Right ventricle myocardium superior (tissue), 1 donor: ENCODE measurements at regions not wholly inside any gene's neighbourhood (a gene's known extent, or its start where the extent isn't known, plus 50 kb on each side); places are given as distances from the start of the nearest gene placed in this dataset.
"Not testable (repeated sequence)": the region's sequence is repeated elsewhere in the genome, so short reads cannot be mapped to it uniquely, and the experiment has no call there.

Experiments used
- ATAC-seq: fragments of 200-7000 bp; cut with Tn5 transposase; one replicate; pipeline ENCODE4 v1.9.1; 2020; ENCODE audit warnings: mild to moderate bottlenecking; ENCODE audit not compliant: poor library complexity
- DNase-seq: peaks from one replicate; pipeline ENCODE4 v3.0.0-alpha.2; 2020
- intact Hi-C: fragments of 100-400 bp; cut with DNase I; formaldehyde crosslinking; loops from one replicate; pipeline ENCODE4 v1.11.2; 2022
- donor health status: DM: no; HTN: yes; CAD: no; lungs with severe emphysema.

DNA sequence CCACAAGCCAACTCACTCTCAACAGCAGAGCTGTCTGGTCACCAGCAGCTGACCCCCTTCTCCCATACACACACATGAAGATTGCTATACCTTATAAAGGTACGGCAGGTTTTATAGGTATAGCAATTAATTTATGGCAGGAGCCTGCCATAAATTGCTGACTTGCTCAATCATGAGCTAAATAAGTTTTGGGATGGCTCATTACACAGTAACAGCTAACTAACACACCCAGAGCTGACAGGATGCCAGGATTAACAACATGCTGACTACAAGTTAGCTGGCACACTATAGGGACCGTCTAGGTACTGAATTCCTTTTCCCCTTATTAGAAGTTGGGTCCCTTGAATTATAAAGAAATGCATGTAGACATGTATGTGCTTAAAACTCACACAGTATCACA lies 150.3 kb upstream of the KCNJ18 start:
- ATAC-seq (no peak), DNase-seq (no peak)
- intact Hi-C loops, result no loop called here

DNA sequence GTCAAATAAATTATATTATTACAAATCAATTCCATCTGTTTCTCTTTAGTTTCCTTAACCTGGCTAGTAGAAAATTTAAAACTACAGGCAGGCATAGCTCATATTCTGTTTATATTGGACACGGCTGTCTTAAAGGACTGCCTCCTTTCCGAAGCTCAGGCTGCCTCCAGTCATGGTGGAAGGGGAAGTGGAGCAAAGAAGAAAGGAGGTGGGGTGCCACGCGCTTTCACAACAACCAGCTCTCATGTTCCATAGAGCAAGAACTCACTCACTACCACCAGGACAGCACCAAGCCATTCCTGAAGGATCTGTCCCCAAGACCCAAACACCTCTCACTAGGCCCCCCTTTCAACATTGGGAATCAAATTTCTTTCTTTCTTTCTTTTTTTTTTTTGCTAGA lies 149.3 kb upstream of the KCNJ18 start:
- ATAC-seq (no peak), DNase-seq (no peak)
- intact Hi-C loops, result no loop called here

DNA sequence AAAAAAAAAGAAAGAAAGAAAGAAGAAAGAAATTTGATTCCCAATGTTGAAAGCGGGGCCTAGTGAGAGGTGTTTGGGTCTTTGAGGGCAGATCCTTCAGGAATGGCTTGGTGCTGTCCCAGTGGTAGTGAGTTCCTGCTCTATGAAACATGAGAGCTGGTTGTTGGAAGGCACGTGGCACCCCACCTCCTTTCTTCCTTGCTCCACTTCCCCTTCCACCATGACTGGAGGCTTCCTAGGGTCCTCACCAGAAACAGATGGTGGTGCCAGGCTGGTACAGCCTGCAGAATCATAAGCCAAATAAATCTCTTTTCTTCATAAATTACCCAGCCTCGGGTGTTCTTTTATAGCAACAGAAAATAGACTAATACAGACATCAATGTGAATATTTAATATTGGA lies 147.3 kb upstream of the KCNJ18 start:
- intact Hi-C loops, result no loop called here
- no peak for ATAC-seq
- no peak for DNase-seq

DNA sequence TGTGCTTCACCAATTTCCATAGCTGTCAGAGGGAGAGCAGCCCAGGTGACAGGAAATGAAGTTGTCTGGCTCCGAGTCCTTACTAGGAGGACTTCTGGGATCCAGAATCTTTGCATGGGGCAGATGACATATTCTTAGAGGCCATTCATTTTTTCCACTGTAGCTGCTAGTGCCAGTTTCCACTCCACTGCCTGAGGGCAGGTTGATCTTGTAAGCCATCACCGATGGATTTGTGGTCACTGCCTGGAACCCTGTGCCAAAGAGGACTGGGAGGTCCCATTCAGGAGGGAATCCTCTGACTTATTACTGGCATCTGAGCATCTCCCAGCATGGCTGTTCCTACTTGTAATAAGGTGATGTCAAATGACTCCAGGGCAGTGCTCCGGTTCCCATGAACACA lies 144.1 kb upstream of the KCNJ18 start:
- ATAC-seq (no peak), DNase-seq (no peak)
- intact Hi-C loops, result no loop called here

DNA sequence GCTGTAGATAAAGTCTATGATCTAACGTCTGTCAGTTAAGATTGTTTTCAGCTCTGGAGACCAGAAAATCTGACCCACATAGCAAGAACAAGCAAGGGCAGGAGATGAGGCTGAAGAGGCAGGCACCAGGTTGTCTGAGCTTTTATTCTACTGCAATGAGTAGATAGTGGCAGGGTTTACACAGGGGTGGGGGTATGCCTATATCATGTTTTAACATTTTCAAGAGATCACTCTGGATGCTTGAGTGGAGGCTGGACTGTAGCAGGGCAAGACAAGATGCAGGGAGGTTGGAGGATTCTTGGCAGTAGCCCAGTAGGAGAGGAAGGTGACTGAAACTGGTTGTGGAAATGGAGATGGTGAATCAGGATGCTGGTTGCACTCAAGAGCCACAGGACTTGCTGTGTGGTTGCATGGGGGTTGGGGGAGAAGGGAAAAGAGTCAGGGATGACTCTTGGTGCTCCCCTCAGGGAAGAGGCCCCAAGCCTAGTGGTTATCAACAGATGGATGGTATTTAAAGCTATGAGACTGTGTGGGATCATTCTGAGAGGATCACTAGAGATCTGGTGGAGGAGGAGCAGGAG lies 143.1 kb upstream of the KCNJ18 start:
- intact Hi-C loops, result no loop called here
- DNase-seq, result no peak
- no peak for ATAC-seq

DNA sequence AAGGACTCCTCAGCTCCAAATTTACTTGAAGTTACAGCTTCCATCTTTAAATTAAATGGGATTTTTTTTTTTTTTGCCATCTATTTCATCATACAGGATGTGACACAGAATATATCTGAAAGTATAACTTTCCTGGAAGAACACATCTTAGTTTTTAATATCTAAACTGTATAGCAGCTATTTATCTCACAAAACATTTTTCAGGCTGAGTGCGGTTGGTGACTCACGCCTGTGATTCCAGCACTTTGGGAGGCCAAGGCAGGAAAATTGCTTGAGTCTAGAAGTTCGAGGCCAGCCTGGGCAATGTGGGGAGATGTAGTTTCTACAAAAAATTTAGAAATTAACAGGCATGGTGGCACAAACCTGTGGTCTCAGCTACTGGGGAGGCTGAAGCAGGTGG lies 142.3 kb upstream of the KCNJ18 start:
- ATAC-seq, DNase-seq, intact Hi-C loops: not testable (repeated sequence)

DNA sequence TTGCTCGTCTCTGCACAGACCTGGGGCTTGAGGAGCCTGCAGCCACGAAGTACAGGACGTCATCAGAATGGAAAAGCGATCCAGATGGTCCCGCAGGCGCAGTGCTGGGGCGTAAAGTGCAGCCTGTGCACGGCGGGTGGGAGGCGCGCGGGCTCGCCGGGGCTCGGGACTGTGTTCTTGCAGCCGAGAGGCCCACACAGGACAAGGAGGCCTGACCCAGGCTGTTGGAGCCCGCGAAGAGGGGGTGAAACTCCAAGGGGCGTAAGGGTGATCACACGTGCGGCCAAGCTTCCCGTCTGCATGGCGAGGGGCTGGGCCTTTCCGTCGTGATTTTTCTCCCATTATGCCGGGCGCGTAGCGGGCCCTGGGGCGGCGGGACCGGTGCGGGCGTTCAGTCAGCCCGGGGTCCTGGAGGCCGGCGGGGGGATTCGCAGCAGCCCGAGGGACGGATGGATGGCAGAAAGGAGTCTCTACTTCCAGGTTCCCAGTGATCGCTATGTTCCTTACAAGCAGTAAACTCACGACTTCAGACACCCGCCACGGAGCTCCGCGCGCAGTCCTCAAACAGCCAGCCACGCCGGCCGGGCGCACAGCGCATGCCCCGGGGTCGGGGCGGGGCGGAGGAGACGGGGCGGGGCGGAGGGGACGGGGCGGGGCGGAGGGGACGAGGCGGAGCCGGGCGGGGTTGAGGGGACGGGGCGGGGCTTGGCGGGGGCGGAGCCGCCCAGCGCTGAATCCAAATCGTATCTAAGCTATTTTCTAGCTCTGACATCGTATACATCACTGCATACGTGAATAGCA lies 141.0 kb upstream of the KCNJ18 start:
- peak; percentile 89 for DNase-seq
- intact Hi-C loops, result no loop called here
- peak; percentile 99 for ATAC-seq

DNA sequence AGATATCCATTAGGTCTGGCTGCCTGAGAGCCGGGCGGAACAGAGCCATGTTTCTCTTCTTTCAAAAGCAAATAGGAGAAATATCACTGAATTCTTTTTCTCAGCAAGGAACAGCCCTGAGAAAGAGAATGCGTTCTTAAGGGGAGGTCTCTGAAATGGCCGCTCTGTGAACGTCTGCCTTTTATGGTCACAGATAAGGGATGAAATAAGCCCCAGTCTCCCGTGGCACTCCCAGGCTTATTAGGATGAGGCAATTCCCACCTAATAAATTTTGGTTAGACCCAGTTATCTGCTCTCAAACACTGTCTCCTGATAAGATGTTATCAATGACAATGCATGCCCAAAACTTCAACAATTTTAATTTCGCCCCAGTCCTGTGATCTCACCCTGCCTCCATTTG lies 133.4 kb upstream of the KCNJ18 start:
- ATAC-seq, intact Hi-C loops, DNase-seq: not testable (repeated sequence)

DNA sequence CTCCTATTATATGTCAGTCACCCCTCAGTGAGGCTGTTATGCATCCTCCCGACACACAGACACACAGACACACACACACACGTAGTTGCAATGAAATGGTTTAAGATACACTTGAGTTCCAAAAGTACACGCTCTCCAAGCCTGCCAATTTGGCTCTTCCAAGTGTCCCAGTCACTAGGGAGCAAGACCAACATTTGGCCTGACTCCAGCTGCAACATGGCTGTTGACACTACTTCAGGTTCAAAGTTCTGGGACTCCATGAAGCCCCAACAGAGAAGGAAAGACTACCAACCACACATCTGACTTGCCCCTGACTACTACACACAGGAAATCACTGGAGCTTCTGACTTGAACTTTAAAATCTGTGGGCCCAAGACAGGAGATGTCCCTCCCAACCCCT lies 128.1 kb upstream of the KCNJ18 start:
- DNase-seq, result no peak
- ATAC-seq, result no peak
- intact Hi-C loops, result no loop called here

DNA sequence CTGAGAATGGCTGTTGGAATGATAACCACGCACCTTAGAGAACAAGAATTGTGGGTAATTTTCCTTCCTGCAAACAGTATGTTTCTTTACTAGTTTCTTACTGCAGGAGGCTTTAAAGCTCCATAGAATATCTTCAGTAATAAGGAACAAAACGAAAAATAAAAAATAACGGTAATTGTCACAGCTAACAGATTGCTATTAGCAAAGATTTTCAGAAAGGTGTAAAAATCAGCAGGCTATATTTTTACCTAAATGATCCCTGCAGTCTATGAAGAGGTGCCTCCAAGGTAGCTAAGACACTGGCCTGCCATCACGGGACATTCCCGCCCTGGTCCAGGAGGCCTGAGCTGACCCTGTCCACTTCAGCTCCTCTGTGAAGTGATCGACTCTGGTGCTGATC lies 127.6 kb upstream of the KCNJ18 start:
- ATAC-seq, DNase-seq: not testable (repeated sequence)

DNA sequence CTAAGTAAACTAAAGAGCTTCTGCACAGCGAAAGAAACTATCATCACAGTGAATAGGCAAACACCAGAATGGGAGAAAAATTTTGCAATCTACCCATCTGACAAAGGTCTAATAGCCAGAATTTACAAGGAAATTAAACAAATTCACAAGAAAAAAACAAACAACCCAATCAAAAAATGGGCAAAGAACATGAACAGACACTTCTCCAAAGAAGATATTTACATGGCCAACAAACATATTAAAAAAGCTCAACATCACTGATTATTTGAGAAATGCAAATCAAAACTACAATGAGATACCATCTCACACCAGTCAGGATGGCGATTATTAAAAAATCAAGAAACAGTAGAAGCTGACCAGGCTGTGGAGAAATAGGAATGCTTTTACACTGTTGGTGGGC lies 121.9 kb upstream of the KCNJ18 start:
- intact Hi-C loops, ATAC-seq, DNase-seq: not testable (repeated sequence)

More for the DNA sequence above, 127.6 kb upstream of the KCNJ18 start:
- intact Hi-C loops, result not testable (repeated sequence)

DNA sequence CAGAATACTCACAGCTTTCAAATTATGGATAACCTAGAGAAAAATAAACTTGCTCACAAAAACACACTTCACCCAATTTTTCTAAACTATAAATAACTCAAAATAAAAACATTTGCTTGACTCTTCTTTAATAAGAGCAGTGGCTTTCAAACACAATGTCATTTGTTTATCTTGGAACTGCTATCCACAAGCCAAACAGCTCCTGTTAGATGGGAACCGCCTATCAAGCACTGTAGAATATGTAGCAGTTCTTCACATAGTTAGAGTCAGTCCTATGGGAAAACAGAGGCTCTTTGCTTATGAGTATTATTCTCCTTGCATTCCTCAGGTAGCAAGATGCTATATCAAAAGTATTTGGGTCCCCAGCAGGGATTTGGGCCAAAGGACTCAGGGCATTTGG lies 120.2 kb upstream of the KCNJ18 start:
- ATAC-seq, DNase-seq, intact Hi-C loops: not testable (repeated sequence)

DNA sequence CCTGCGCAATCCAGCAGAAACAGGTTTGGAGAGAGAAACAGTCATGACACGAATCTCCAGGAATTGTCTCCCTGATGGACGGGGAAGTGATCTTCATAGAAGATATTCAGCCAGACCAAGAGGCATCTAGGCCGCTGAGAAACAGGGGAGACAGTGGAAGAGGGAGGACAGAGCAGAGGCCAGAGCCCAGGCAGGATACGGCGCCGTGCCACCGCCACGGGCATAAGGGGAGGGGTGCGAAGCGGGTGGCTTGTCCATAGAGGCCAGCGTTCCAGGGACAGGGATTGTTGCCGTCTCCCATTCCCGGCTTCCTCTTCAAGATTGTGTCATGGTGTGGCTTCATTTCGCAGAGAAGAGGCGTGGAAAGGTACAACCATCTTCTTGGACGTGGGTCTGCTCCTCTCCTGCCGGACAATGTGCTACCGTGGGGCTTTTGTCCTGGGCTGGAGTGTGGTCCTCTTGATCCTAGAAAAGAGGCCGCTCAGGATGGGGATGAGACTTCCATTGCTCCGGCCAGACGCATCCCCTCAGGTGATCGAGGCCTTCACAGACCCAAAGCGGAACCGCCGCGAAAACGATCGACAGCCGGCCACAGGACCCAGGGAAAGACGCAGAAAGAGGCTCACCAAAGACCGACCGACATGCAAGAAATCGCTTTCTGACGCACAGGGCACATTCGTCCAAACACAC lies 118.9 kb upstream of the KCNJ18 start:
- DNase-seq, ATAC-seq, intact Hi-C loops: not testable (repeated sequence)

DNA sequence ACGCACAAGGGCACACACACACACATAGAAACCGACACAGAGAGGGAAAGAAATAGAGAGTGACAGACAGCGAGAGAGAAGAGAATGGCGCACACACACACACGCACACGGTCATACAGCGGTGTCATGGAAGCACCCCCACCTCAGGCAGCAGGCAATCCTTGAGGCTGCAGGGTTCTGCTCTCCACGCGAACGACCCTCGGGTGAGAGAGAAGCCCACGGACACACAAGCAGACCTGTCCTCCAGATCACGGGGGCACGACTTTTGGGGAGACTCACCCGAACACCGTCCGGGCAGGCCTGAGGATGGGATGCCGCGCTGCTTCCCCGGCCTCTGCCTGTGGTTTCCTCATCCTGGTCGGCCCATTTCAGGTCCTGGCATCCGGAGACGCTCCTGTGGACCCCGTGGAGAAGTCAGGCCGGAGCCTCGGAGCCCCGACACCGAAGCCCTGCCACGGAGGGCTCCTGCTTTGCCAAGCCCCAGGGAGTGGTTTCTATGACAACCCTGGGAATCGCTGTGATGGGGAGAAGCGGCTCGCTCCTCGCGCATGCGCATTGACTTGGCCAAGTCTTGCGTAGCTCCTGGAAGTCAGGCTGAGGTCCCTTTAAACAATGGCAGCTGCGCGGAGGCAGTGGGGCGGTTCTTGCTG lies 118.2 kb upstream of the KCNJ18 start:
- DNase-seq, result peak; percentile 90
- peak; percentile 97 for ATAC-seq
- intact Hi-C loops, result no loop called here

DNA sequence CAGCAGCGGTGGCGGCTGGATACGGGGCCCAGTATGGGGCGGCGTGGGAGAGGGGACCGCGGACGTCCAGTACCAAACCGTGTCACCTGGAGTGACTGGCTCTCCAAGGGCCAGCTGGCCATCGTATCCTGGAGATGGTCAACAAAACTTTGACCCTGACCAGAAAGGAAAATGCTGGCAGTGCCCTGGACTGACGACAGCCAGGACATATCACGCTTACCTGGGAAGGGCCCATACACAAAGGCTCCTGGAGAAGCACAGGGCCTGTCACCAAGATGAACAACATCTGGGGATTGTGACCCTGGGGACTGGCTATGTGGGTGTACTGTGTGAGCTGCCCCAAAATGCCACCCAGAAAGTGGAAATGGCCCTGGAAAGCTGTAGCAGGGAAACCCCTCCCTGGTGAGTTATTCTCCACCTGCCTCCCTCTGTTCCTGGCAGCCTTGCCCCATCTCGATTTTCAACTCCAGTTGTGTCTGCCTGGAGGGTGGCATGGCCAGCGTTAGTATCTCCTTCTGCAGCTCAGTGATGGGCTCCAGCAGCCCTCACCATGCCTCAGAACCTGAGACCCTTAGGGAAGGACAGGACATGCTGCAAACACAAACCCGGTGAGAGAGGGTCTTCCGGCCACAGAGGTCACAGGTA lies 117.6 kb upstream of the KCNJ18 start:
- intact Hi-C loops, DNase-seq: not testable (repeated sequence)
- ATAC-seq, result peak; percentile 52

DNA sequence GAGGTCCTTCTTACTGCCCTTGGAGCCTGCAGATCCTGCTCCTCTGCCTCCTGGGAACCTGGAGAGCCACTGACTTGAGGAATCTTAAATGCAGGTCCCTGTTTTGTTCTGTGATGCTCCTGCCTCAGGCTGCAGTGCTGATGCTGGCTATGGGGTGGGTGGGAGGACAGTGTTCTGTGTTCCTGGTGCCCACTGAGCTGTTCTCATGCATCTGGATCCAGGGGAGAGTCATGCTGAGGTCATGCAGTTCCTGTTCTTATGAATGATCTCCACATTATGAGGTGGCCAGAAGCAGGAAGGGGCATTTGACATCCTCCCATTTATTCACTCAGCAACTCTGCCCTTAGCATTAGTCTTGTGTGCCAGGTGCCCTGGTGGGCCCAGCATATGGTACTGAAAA lies 113.5 kb upstream of the KCNJ18 start:
- ATAC-seq, intact Hi-C loops, DNase-seq: not testable (repeated sequence)

DNA sequence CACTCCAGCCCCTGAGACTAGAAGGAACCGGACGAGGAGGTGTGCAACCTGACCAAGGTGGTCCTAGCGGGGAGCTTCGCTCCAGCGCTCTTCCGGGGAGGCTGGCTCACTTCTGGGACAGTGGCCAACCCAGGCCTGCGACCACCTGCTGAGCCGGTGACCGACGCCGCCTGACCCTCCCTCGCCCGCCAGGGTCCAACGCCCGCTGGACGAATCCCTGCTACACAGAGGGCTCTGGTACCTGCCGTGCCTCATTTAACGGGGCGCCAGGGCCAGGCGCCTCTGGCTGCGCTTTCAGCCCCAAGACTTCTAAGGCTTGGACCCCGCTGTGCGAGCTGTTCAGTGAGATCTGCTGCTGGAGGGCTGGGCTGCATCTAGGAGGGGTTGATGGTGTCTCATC lies 99.5 kb upstream of the KCNJ18 start:
- no peak for DNase-seq
- ATAC-seq, result no peak
- intact Hi-C loops, result no loop called here

DNA sequence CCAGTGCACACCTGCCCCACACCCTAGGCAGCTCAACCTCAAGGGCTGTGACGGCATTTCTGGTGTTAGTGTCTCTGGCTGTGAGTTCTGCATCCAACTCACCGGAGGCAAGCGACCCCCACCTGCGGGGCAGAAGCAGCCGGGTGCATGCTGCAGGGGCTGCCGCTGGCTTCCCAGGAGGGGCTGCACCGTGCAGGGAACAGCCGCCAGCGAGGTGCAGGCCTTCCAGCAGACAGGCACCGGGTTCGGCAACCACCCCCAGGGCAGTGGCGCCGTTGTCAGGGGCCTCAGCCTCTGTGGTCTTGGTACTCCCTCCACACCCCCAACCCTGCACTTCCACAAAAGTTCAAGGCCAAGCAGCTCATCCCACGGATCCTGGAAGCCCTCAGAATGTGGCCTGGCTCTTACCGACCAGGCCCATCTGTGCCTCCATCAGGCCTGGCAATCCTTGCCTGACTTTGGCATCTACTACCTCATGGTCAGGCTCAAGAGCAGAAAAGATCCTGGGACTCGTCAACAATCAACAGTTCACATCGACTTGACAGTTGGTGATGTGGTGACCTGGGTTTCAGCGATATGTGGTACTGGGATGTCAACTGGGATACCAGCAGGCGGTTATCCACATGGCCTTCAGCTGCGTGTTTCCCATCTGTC lies 98.7 kb upstream of the KCNJ18 start:
- intact Hi-C loops, ATAC-seq, DNase-seq: not testable (repeated sequence)
